Testis (tissue), 2 donors: ENCODE measurements at regions not wholly inside any gene's neighbourhood (a gene's known extent, or its start where the extent isn't known, plus 50 kb on each side); places are given as distances from the start of the nearest gene placed in this dataset.

Source experiments
- DNase-seq: peaks from one replicate; pipeline ENCODE4 v3.0.0-alpha.2; 2019
- H3K27ac ChIP-seq, 2 donors: fragments of 200-600 bp; sonication (generic); one replicate each; pipeline ENCODE4 v1.5.1; 2019
- H3K27me3 ChIP-seq: fragments of 200-600 bp; sonication (generic); one replicate; pipeline ENCODE4 v1.5.1; 2019
- H3K36me3 ChIP-seq: fragments of 200-600 bp; sonication (generic); one replicate; pipeline ENCODE4 v1.5.1; 2017; ENCODE audit warnings: low read depth; ENCODE audit errors: missing control alignments
- H3K4me1 ChIP-seq: fragments of 200-600 bp; sonication (generic); one replicate; pipeline ENCODE4 v1.5.1; 2019
- H3K4me3 ChIP-seq, 2 donors: fragments of 200-600 bp; sonication (generic); one replicate each; pipeline ENCODE4 v1.5.1; 2017 to 2019
- H3K9me3 ChIP-seq: fragments of 200-600 bp; sonication (generic); one replicate; pipeline ENCODE4 v1.5.1; 2017
- CTCF ChIP-seq, 3 experiments: fragments of 450-650 bp in 2 of 3; fragments of 200-600 bp in 1 of 3; sonication (generic) in 1 of 3; IDR thresholded peaks; one replicate each; pipeline ENCODE4 v1.5.1; 2016 to 2019; ENCODE audit warnings: antibody characterized with exemption in 3 of 3, mild to moderate bottlenecking in 2 of 3, moderate library complexity in 1 of 3
- POLR2A ChIP-seq: fragments of 450-650 bp; IDR thresholded peaks from one replicate; pipeline ENCODE4 v1.6.1; 2017; ENCODE audit warnings: antibody characterized with exemption, mild to moderate bottlenecking, moderate library complexity
- WGBS, 2 donors: methylation state at CpG; one replicate each; pipeline ENCODE4 v1.1.5; 2018; 5-methylcytosine and 5-hydroxymethylcytosine counted together
- intact Hi-C: fragments of 100-400 bp; cut with DNase I; formaldehyde crosslinking; loops from one replicate; pipeline ENCODE4 v1.15.1; 2023; ENCODE audit warnings: low total_unique reads

GRCh38 chr15:72978223-72978622, 74.0 kb upstream of the NEO1 start:
- Histone ChIP-seq H3K9me3 (no peaks in the 10 kb centered on the region), H3K4me3 (no peak overlapping the region), H3K36me3 (no peaks in the 10 kb centered on the region), H3K4me1 (no peaks in the 10 kb centered on the region), H3K27ac (no peak overlapping the region), H3K27me3 (no peaks in the 10 kb centered on the region)
- 88 to 92% methylated on average over 5 of the region's 5 CpGs for WGBS, 2 donors
- DNase-seq: no peak
- intact Hi-C loops: no loop called here
- TF ChIP-seq POLR2A (no peak), CTCF (IDR thresholded peaks at IDR 0.05) (no peak)

- H3K27ac ChIP-seq: peak overlapping the region in 1 of 2 donors; percentile 83
- WGBS, 2 donors: 42 to 53% methylated on average over 3 of the region's 3 CpGs
- no peaks in the 10 kb centered on the region for H3K9me3 ChIP-seq
Observed at GRCh38 chr15:72972362-72972761, 79.9 kb upstream of the NEO1 start.

GRCh38 chr15:72971766-72972165, 80.5 kb upstream of the NEO1 start:
- H3K27ac ChIP-seq: peak overlapping the region; percentile 75 to 83

More at GRCh38 chr15:72972362-72972761, 79.9 kb upstream of the NEO1 start:
- no peaks in the 10 kb centered on the region for H3K36me3 ChIP-seq
- intact Hi-C loops: no loop called here
- TF ChIP-seq CTCF (IDR thresholded peaks at IDR 0.05): no peak
- no peak for TF ChIP-seq POLR2A
- H3K4me3 ChIP-seq: peak overlapping the region in 1 of 2 donors; percentile 36
- DNase-seq: no peak
- H3K4me1 ChIP-seq: peaks cover 7% of the 10 kb centered on the region
- no peaks in the 10 kb centered on the region for H3K27me3 ChIP-seq

GRCh38 chr15:72970933-72971760, 81.1 kb upstream of the NEO1 start:
- Histone ChIP-seq H3K27ac (peak overlapping the region; percentile 75 to 83), H3K4me1 (peaks cover 7% of the 10 kb centered on the region), H3K4me3 (peak overlapping the region; percentile 1 to 36), H3K36me3 (no peaks in the 10 kb centered on the region), H3K9me3 (no peaks in the 10 kb centered on the region), H3K27me3 (no peaks in the 10 kb centered on the region)
- 20 to 25% methylated on average over 12 of the region's 12 CpGs for WGBS, 2 donors
- peak; percentile 18 for DNase-seq
- no peak for TF ChIP-seq POLR2A
- no peak for TF ChIP-seq CTCF (IDR thresholded peaks at IDR 0.05)
- intact Hi-C loops: no loop called here

More at GRCh38 chr15:72971766-72972165, 80.5 kb upstream of the NEO1 start:
- no peak for TF ChIP-seq POLR2A
- no peak for TF ChIP-seq CTCF (IDR thresholded peaks at IDR 0.05)
- 29 to 37% methylated on average over 7 of the region's 7 CpGs for WGBS, 2 donors
- no peak for DNase-seq
- H3K36me3 ChIP-seq: no peaks in the 10 kb centered on the region
- intact Hi-C loops: no loop called here
- H3K4me3 ChIP-seq: peak overlapping the region; percentile 1 to 36
- H3K9me3 ChIP-seq: no peaks in the 10 kb centered on the region
- H3K4me1 ChIP-seq: peaks cover 7% of the 10 kb centered on the region
- no peaks in the 10 kb centered on the region for H3K27me3 ChIP-seq

GRCh38 chr15:72968531-72968922, 83.7 kb upstream of the NEO1 start:
- Histone ChIP-seq H3K27ac (no peak overlapping the region), H3K27me3 (no peaks in the 10 kb centered on the region), H3K36me3 (no peaks in the 10 kb centered on the region), H3K9me3 (no peaks in the 10 kb centered on the region), H3K4me1 (peaks cover 7% of the 10 kb centered on the region), H3K4me3 (no peak overlapping the region)
- TF ChIP-seq CTCF (IDR thresholded peaks at IDR 0.05): no peak
- no peak for TF ChIP-seq POLR2A
- intact Hi-C loops: no loop called here
- WGBS, 2 donors: 38 to 45% methylated on average over 5 of the region's 5 CpGs
- peak; percentile 17 for DNase-seq
